Psoas muscle (tissue), 7 donors: ENCODE measurements at regions not wholly inside any gene's neighbourhood (a gene's known extent, or its start where the extent isn't known, plus 50 kb on each side); places are given as distances from the start of the nearest gene placed in this dataset.

ENCODE experiments used
- ATAC-seq, 4 donors: fragments of 200-7000 bp; cut with Tn5 transposase; one replicate each; pipeline ENCODE4 v1.9.1; 2020; ENCODE audit warnings: moderate library complexity in 3 of 4, mild to moderate bottlenecking in 2 of 4
- DNase-seq, 2 donors: peaks; one replicate each; pipeline ENCODE4 v3.0.0-alpha.2; 2020
- H3K27ac ChIP-seq: fragments of 200-600 bp; one replicate; pipeline ENCODE4 v1.8.0; 2022
- H3K27me3 ChIP-seq, 3 donors: fragments of 200-600 bp in 1 of 3; one replicate each; pipeline versions ENCODE4 v1.6.1 to v1.8.0; 2013 to 2022; ENCODE audit warnings: low read length in 2 of 3, mild to moderate bottlenecking in 2 of 3, moderate library complexity in 1 of 3; ENCODE audit not compliant: insufficient read depth in 3 of 3
- H3K36me3 ChIP-seq, 2 donors: fragments of 200-600 bp in 1 of 2; one replicate each; pipeline versions ENCODE4 v1.6.1 to v1.8.0; 2013 to 2022; ENCODE audit warnings: low read depth in 1 of 2, mild to moderate bottlenecking in 1 of 2, moderate library complexity in 1 of 2; ENCODE audit not compliant: insufficient read depth in 1 of 2
- H3K4me1 ChIP-seq: fragments of 200-600 bp; one replicate; pipeline ENCODE4 v1.8.0; 2022
- H3K4me3 ChIP-seq: fragments of 200-600 bp; one replicate; pipeline ENCODE4 v1.8.0; 2022; ENCODE audit warnings: mild to moderate bottlenecking
- H3K9me3 ChIP-seq: fragments of 200-600 bp; one replicate; pipeline ENCODE4 v1.8.0; 2022
- WGBS, 3 donors: extraction: QIAGEN DNeasy Blood & Tissue Kit; methylation state at CpG; one replicate each; pipeline versions ENCODE4 v1.1.6 to v1.1.7; 2013; 5-methylcytosine and 5-hydroxymethylcytosine counted together
- intact Hi-C, 2 donors: fragments of 100-400 bp; cut with DNase I; formaldehyde crosslinking; loops; one replicate each; pipeline versions ENCODE4 v1.11.0 to v1.14.2; 2022
- TF ChIP-seq, protein P1 (sequence below): fragments of 200-600 bp; IDR thresholded peaks from one replicate; pipeline ENCODE4 v1.8.0; 2022; ENCODE audit warnings: antibody characterized with exemption
- donor health status: healthy with polysubstance abuse.
- donor health status: DM: no; HTN: no; CAD: no; lungs with moderate emphysema.
- donor health status: Bipolar disorder and iron deficiency.
- donor health status: healthy.
- donor health status: DM: yes; HTN: yes; CAD: no.
- donor health status: DM: no; HTN: no; CAD: no.
- donor health status: DM: yes; HTN: yes; CAD: no.

DNA sequence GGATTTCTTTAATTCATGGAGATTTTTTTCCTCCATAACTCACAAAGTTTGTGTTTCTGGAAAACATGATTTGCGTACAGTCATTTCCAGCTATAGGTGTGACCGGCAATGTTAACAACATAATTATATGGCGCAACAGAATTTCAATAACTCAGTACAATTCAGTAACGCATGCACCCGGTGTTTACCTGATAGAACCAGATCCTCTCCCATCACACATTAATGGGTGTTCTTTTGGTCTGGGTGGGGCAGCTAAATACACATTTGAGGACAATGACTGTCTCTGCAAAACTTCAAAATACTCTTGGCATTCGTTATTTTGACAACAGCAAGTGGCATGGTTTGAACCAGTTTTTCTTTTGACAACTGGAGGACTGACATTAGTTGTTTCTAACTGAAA is 102.3 kb downstream of the KLF6 start:
- Histone ChIP-seq H3K27ac (no peak overlapping the region), H3K9me3 (no peaks in the 10 kb centered on the region), H3K4me1 (no peaks in the 10 kb centered on the region), H3K27me3 (no peaks in the 10 kb centered on the region), H3K36me3 (no peaks in the 10 kb centered on the region), H3K4me3 (no peak overlapping the region)
- TF ChIP-seq, protein P1, sequence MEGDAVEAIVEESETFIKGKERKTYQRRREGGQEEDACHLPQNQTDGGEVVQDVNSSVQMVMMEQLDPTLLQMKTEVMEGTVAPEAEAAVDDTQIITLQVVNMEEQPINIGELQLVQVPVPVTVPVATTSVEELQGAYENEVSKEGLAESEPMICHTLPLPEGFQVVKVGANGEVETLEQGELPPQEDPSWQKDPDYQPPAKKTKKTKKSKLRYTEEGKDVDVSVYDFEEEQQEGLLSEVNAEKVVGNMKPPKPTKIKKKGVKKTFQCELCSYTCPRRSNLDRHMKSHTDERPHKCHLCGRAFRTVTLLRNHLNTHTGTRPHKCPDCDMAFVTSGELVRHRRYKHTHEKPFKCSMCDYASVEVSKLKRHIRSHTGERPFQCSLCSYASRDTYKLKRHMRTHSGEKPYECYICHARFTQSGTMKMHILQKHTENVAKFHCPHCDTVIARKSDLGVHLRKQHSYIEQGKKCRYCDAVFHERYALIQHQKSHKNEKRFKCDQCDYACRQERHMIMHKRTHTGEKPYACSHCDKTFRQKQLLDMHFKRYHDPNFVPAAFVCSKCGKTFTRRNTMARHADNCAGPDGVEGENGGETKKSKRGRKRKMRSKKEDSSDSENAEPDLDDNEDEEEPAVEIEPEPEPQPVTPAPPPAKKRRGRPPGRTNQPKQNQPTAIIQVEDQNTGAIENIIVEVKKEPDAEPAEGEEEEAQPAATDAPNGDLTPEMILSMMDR = no peak
- WGBS, 3 donors = 96 to 98% (median 97%) methylated on average over 6 of the region's 6 CpGs
- intact Hi-C loops = no loop called here
- DNase-seq (no peak), ATAC-seq (no peak)

DNA sequence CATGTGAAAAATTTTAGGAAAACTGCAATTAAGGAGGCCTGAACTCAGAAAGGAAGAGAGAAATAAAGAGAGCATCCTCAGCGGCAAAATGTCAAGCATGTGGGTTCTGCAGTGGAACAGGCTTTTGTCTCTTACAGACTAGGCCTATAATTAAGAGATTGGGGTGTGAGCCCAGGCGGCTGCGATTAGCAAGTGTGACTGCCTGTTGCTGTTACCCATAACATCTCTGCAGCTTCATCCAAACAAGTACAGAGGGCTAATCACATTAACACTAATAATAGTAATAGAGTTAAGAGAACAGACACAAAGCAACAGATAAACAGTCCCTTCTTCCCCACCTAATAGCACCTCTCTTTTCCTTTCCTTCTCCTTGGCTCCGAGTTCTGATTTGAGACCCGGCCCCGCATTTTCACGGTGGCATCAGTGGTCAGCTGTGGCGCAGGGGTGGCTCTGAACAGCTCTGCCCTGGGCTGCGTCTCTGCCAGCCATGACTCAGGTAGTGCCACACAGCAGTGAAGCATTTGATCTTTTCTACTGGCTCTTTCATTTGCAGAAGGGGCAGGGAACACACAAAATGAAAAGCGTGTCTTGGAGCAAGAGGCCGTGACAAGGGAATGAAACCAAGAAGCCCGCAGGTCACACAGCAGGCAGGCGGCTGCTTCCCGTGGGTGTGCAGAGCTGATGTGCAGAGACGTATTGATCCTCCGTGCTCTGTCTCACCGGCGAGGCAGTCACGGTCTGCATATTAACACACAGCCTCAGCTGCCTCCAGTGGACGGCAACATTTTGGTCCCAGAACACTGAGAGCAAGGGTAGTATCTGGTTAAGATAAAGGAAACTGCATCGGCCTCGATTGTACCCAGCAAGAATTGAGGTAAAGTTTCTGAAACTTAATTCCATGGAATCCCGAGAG is 103.1 kb downstream of the KLF6 start:
- DNase-seq (no peak), ATAC-seq (peak in 2 of 4 donors; percentile 56 to 57)
- intact Hi-C loops = no loop called here
- WGBS, 3 donors = 45 to 69% (median 53%) methylated on average over 23 of the region's 23 CpGs
- H3K27me3 ChIP-seq = no peaks in the 10 kb centered on the region
- no peak overlapping the region for H3K27ac ChIP-seq
- no peaks in the 10 kb centered on the region for H3K9me3 ChIP-seq
- no peaks in the 10 kb centered on the region for H3K36me3 ChIP-seq
- TF ChIP-seq, protein P1 = no peak
- H3K4me1 ChIP-seq = no peaks in the 10 kb centered on the region
- peak overlapping the region; percentile 32 for H3K4me3 ChIP-seq

DNA sequence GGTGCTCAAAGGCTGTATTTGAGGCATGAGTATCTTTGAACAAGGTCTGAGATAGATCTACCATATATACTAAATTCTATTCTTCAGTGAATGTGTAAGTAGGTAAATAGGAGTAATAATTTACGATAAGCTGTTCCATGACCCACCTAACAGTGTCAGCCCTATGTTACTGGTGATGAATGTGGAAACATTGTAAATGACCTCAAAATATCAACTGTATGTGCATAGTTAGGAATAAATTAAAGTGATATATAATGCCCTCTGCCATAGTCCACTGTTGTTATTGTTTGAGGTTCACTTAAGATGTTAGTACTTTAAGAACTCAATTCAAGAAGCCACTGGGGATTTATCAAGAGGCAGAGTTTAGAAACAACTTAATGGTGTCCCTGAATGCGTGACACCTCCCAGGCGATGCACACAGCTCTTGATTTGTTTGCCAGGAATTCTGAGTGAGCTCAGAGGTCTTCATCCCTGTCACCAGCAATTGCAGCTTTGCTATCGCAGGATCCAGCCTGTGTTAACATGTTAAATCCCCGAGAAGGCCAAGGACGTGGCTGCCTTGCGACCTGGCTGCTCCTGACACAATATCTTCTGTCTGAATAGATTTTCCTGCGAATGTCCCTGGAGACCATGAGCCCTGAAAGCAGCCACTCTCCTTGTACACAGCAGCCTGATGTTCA is 104.9 kb downstream of the KLF6 start:
- DNase-seq (no peak), ATAC-seq (no peak)
- H3K36me3 ChIP-seq = no peaks in the 10 kb centered on the region
- H3K4me3 ChIP-seq = no peak overlapping the region
- H3K4me1 ChIP-seq = no peaks in the 10 kb centered on the region
- intact Hi-C loops = no loop called here
- TF ChIP-seq, protein P1 = no peak
- H3K27me3 ChIP-seq = no peaks in the 10 kb centered on the region
- 75 to 77% (median 76%) methylated on average over 8 of the region's 8 CpGs for WGBS, 3 donors
- H3K27ac ChIP-seq = no peak overlapping the region
- H3K9me3 ChIP-seq = no peaks in the 10 kb centered on the region

DNA sequence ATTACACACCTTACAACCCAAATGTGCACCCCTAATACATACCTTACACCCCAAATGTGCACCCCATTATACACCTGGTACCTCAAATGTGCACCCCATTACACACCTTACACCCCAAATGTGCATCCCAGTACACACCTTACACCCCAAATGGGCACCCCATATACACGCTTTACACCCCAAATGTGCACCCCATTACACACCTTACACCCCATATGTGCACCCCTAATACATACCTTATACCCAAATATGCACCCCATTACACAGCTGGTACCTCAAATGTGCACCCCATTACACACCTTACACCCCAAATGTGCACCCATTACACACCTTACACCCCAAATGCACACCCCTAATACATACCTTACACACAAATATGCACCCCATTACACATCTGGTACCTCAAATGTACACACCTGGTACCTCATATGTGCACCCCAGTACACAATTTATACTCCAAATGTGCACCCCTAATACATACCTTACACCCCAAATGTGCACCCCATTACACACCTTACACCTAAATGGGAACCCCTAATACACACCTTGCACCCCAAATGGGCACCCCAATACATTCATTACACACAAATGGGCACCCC is 106.3 kb downstream of the KLF6 start:
- DNase-seq = no peak
- 76 to 81% (median 80%) methylated on average over 1 of the region's 1 CpG for WGBS, 3 donors
- H3K27ac ChIP-seq = no peak overlapping the region

More for the DNA sequence above, 106.3 kb downstream of the KLF6 start:
- no peak for ATAC-seq
- Histone ChIP-seq H3K9me3 (no peaks in the 10 kb centered on the region), H3K27me3 (no peaks in the 10 kb centered on the region), H3K4me1 (no peaks in the 10 kb centered on the region), H3K4me3 (no peak overlapping the region), H3K36me3 (no peaks in the 10 kb centered on the region)
- intact Hi-C loops = no loop called here
- TF ChIP-seq, protein P1 = no peak
